Hepatocyte (in vitro differentiated cells): ENCODE measurements at regions not wholly inside any gene's neighbourhood (a gene's known extent, or its start where the extent isn't known, plus 50 kb on each side); places are given as distances from the start of the nearest gene placed in this dataset.

Source experiments
- CTCF ChIP-seq: fragments of 200-600 bp; sonication (generic); IDR thresholded peaks from 2 replicates; pipeline ENCODE4 v1.5.1; 2016; ENCODE audit warnings: antibody characterized with exemption, mild to moderate bottlenecking; ENCODE audit not compliant: poor library complexity
- EZH2 ChIP-seq: fragments of 200-600 bp; sonication (generic); IDR thresholded peaks from 2 replicates; pipeline ENCODE4 v1.6.1; 2016; ENCODE audit warnings: antibody characterized with exemption, mild to moderate bottlenecking, borderline replicate concordance

- TF ChIP-seq CTCF (no peak), EZH2 (no peak)
These were observed 108.5 kb upstream of the GPC6 start for GRCh38 chr13:93118081-93118615.
